A673 (cell line): ENCODE measurements at regions not wholly inside any gene's neighbourhood (a gene's known extent, or its start where the extent isn't known, plus 50 kb on each side); places are given as distances from the start of the nearest gene placed in this dataset.

Source experiments
- EZH2 ChIP-seq: fragments of 200-600 bp; sonication (generic); IDR thresholded peaks from 2 replicates; pipeline ENCODE4 v1.6.1; 2017; ENCODE audit warnings: borderline replicate concordance, low read depth, mild to moderate bottlenecking, mixed read lengths, antibody characterized with exemption, low read length; ENCODE audit not compliant: poor library complexity, severe bottlenecking
- TF ChIP-seq, protein P1 (sequence below): fragments of 300-800, 200-600 bp; sonication (generic); conservative IDR thresholded peaks from 2 replicates; pipeline ENCODE4 v1.5.1; 2017; ENCODE audit warnings: low read depth, mild to moderate bottlenecking, antibody characterized with exemption, low read length, moderate library complexity, mixed read lengths

DNA sequence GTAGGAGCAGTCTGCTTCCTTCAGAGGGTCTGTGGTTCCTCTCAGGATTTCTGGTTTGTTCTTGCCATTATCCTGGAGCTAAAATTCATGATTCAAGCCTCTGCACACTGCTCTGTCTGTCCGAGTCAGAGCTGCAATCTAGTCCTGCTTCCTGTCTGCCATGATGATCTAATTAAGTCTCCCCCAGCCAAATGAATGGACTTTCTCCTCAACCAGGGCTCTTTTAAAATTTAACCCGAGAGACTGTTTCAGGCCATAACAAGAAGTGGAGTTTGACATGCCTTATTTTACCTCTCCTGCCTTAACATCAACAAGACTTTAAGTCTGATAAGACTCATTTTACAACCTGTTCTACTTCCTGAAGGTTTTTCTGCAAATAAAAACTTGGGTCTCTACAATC, 1009.6 kb upstream of the DDX18 start:
- TF ChIP-seq, protein P1, sequence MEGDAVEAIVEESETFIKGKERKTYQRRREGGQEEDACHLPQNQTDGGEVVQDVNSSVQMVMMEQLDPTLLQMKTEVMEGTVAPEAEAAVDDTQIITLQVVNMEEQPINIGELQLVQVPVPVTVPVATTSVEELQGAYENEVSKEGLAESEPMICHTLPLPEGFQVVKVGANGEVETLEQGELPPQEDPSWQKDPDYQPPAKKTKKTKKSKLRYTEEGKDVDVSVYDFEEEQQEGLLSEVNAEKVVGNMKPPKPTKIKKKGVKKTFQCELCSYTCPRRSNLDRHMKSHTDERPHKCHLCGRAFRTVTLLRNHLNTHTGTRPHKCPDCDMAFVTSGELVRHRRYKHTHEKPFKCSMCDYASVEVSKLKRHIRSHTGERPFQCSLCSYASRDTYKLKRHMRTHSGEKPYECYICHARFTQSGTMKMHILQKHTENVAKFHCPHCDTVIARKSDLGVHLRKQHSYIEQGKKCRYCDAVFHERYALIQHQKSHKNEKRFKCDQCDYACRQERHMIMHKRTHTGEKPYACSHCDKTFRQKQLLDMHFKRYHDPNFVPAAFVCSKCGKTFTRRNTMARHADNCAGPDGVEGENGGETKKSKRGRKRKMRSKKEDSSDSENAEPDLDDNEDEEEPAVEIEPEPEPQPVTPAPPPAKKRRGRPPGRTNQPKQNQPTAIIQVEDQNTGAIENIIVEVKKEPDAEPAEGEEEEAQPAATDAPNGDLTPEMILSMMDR: no peak
- no peak for TF ChIP-seq EZH2
